HT-29 (cell line): ENCODE measurements at regions not wholly inside any gene's neighbourhood (a gene's known extent, or its start where the extent isn't known, plus 50 kb on each side); places are given as distances from the start of the nearest gene placed in this dataset.

Experiments used
- DNase-seq: peaks from one replicate; pipeline ENCODE4 v3.0.0-alpha.2; 2015; ENCODE audit warnings: low spot score

- no peak for DNase-seq
These were observed 86.1 kb upstream of the BZW1 start for GRCh38 chr2:200725596-200725995.

DNA sequence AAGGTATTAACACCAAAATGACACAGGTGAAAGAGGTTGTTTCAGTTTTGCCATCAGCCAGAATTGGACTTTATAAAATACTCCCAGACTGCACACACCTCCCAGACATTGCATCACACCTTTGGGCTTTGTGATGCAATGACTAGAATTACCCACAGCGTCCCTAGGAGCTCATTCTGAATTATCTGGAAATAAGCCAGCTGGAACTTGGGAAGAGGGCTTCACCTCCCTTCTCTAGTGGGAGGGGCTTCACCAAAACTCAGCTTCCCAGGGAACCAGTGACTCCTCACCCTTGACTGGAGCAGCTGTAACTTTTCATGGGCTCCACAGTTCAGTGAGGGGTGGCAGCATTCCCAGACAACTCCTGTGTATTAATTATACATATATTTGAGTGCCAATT is 83.1 kb upstream of the BZW1 start:
- no peak for DNase-seq

GRCh38 chr2:200730302-200730701 is 81.4 kb upstream of the BZW1 start:
- DNase-seq, result no peak

DNA sequence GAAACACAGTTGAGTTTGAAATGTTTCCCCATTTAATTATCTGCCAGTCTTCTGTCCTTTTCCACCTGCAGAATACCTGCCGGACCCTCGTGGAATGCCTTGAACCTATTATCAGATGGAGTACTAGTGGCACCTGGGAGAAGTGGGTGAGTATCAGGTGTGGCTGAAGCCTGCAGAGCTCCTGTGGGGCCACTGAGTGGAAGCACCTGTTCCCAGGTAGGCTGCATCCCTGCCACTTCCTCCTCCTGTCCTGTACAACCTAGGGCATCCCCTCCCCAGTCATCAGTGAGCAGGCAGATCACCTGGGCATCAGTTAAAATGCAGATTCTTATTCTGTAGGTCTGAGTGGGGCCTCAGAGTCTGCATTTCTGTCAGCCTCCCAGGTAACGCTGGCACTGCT is 80.8 kb upstream of the BZW1 start:
- no peak for DNase-seq

DNA sequence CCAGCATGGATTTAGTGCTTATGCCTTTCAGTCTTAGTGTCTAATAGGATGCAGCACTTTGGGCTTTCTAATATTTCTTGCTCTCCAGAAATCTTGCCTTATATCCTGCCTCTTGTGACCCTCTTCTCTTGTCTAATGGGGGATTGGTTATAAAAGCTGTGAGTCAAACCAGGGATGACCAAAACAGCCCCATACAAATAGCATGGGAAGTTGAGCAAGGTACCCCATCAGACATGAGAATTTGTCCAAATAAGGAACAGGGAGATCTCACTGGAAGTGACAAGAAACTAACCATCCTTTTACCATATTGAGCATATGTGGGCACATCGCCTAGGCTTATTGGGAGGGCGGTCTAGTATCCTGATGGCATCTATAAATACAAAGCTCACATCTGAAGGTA is 78.8 kb upstream of the BZW1 start:
- DNase-seq, result no peak

DNA sequence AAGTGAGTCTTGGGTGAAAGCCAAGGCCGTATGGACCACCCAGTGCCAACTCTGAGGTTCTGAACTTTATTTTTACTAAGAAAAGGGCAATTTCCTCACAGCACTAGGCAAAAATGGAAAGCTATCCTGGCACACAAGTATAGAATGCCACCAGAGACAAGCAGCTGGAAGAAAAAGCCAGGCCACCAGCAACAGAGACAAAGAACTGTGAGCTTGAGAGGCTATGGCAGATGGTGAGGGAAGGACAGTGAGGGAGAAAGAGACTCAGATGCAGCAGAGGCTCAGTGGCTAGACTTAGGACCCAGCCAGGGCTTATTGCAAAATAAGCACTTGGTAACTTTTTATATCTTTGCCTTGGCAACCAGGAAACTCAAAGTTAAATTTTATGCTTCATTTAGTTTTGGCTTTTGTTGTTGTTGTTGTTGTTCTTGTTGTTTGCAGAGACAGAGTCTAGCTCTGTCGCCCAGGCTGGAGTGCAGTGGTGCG is 78.0 kb upstream of the BZW1 start:
- no peak for DNase-seq

- DNase-seq, result no peak
These were observed 76.6 kb upstream of the BZW1 start for GRCh38 chr2:200735061-200735460.

DNA sequence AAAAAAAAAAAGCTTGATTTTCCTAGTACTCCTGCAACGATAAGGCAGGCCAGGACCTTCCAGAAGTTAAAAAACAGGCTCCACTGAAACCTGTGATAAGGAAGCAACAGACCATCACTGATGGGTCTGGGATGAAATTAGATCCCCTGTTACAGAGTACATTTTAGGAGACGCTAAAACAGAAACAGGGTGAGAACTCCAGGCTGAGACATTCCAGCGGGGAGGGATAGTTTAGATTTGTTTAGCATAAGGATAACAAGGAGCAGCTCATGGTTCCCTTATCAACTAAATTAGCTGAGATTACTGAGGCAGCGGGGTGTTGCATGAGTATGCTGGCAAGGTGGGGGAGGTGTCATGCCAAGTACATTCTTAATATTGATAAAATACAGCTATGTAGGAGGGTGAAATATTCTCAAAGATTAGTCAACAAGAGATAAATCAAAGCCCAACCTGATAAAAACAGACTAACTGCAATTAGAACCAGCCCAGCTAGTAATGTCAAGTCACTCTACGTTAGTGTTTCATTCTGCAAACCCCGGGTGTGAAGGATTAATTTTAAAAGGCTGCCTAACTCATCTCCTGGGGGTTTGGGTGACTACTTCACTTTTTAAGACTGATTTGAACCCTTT is 75.0 kb upstream of the BZW1 start:
- DNase-seq, result no peak

DNA sequence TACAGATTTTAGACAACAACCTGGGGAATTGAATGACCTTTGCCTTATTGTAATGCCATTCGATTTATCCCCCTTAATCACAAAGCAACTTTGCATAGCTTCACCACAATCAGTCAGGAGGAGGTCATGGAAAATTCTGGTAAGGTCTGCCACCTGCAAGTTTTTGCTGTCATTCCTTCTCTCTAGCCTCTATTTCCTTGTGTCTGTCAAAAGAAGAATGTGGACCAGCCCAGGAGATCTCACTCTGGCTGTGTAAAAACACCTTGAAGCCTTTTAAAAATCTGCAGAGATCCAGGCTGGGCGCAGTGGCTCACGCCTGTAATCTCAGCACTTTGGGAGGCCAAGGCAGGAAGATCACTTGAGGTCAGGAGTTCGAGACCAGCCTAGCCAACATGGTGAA is 74.1 kb upstream of the BZW1 start:
- DNase-seq, result no peak

GRCh38 chr2:200738590-200738989 is 73.1 kb upstream of the BZW1 start:
- DNase-seq, result no peak

DNA sequence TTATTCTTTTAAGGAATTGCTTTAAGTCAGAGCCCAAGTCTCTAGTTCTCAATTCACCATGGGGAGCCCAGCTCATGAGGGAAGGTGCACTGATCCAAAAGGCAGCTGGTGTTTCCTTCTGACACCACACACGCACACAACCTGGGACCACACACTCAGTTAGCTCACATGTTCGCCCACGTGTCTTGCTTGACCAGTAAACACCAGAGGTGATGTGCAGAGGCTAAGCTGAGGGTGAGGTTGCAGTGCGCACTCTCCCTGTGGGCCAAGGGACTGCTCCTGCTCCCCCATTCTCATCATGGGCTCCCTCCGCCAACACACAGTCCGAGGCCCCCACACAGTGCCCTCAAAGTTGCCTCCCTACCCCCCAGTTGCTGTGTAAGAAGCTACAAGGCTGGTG is 70.8 kb upstream of the BZW1 start:
- DNase-seq, result no peak

DNA sequence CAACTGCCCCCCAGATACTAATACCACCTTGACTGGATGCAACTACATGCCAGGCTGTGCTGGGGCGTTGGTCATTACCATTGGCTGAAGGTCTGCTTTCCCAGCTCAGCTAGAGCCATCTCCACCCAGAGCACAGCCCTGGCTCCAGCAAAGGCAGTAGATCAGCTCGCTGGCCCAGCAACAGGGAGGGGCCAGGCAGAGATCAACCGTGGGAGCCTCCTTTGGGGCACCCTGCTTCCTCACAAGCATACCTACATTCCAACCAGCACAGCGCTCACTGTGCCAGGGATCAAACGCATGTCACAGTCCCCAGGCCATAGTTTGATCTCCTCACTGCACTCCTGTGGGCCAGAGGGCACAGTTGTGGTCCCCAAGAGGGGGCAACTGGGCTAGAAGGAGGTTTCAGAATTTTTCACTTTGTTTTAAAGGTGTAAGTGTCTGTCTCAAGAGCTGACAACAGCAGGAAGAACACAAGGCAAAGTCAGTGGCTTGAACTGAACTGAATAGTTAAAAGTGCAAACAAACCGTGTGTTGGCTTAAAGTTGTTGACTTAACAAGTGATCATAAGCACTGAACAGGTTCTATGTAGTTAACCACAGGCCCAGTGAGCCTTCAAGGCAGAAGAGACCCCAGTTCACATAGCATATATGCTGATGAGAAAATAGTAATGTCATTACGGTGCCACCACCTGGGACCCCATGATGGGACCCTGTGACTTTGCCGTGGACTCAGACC is 70.1 kb upstream of the BZW1 start:
- peak; percentile 66 for DNase-seq

- no peak for DNase-seq
These were observed 69.3 kb upstream of the BZW1 start for GRCh38 chr2:200742426-200742825.

- DNase-seq, result no peak
These were observed 68.6 kb upstream of the BZW1 start for GRCh38 chr2:200743042-200743676.

GRCh38 chr2:200744201-200744602 is 67.5 kb upstream of the BZW1 start:
- DNase-seq, result no peak

DNA sequence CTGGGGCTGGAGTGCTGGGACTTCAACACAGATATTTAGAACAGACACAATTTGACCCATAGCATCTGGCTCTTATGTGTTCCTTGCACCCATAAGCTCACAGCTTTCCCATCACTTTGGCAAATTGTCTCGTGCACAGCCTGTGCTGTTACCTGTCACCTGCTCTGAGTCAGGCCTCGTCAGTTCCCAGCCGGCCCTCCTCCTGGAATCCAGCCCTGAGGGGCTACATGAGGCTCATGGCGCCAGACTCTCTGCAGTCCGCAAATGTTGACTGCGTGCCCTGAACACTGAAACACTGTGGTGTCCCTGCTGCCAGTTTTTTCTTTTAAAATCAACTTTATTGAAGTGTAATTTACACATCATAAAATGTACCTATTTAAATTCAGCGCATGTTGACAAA is 65.4 kb upstream of the BZW1 start:
- DNase-seq, result no peak

DNA sequence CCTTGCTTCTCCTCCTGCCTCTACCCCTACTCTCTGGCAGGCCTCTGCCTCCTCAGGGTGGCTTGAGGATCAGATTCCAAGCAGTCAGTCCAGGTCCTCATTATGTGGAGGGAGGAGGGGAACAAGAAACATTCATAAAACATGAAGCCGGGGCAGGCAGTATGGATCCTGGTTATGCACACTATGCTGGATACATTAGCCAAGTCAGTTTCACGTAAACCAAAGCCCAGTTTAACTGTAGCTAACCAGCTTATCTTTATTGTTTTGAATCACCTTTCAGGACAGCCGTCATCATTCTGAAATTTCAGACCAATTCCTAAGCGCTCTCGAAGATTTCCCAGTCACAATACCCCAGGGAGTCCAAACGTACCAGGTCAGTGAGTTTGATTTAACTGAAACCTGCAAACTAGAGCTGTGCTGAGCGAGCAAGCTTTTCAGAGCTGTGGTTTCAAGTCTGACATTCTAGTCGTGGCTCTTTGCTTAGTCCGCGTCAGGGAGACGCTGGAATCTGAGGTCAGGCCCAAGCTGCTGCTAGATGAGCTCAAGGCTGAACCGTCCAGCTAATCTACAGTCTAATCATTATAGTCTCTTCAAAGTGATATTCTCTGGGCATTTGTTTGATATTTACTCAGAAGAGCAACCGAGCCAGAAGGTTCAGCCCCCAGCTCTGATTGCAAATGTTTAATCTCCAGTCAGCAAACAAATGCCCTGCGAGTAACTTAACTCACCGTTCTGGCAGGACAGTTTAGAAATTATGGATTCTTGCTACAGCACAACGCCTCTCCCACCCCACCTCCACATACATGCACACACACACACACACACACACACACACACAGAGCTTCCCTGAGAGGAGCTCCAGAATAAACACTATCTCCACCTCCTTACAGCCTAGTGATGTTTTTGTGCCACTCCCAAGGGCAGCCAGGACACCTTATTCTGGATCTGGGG is 63.8 kb upstream of the BZW1 start:
- no peak for DNase-seq

DNA sequence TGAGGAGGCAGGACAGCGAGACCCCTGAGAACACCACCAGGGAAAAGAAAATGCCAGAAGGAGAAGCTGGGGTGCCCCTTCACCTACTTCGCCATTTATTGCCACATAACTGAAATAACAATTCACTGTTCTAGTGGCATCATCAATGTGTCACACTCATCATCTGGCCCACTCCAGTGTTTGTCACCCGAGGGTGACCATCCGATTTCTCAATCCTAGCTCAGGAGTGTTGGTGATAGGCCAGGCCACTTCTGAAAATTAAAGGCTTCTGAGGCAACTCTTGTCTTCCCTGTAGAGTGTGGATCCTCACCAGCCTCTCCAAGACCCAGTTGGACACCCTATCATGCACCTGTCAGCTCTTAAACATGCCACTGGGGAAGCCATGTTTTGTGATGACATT is 62.9 kb upstream of the BZW1 start:
- DNase-seq, result no peak

DNA sequence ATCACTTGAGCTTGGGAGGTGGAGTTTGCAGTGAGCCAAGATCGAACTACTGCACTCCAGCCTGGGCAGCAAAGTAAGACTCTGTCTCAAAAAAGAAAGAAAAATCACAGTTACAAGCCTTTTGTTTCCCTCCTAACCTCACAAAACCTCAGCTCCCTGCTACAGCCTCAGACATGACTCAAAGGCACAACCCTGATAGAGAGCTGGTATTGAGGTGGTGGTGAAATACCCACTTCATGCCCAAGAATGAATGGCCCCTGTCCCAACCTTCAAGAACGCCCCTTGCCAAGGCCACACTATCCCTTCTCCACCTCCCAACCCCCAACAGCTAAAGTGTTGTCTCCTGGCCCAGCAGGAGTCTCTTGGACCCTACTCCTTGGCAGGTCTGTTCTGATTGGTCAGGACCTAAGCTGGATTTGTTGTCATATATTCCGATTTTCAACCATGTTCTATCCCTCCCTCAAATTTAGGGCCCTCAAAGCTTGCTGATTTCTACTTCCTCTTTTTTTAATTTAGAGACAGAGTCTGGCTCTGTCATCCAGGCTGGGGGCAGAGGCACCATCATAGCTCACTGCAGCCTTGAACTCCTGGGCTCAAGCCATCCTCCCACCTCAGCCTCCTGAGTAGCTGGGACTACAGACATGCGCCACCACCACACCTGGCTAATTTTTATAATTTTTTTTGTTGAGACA is 61.9 kb upstream of the BZW1 start:
- DNase-seq, result no peak

GRCh38 chr2:200750323-200750910 is 61.3 kb upstream of the BZW1 start:
- no peak for DNase-seq

DNA sequence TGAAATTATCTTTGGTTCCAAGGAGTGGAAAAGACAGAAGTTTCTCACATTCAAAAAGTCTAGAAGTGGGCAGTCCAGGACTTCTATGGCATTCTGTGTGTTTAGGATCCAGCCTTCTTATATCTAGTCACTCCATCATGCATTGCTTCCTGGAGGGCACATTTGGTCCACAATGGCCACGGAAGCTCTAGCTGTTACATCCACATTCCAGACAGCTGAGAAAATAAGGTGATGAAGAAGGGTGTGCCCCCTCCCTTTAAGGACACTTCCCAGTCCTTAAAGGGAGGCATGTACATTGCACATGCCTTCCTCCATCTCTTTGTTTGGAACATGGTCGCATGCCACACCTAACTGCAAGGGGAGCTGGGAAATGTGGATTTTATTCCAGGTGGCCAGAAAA is 59.9 kb upstream of the BZW1 start:
- no peak for DNase-seq
